DOHH2 (cell line): ENCODE measurements at regions not wholly inside any gene's neighbourhood (a gene's known extent, or its start where the extent isn't known, plus 50 kb on each side); places are given as distances from the start of the nearest gene placed in this dataset.

ENCODE experiments used
- H3F3A ChIP-seq: fragments of 200-600 bp; sonication (generic), shearing (Covaris generic); 2 replicates; pipeline ENCODE4 v1.6.0; 2016; ENCODE audit warnings: antibody characterized with exemption, mild to moderate bottlenecking; ENCODE audit not compliant: control insufficient read depth, insufficient read depth
- H3K27ac ChIP-seq: fragments of 200-600 bp; sonication (generic); 2 replicates; pipeline ENCODE4 v1.5.1; 2014; ENCODE audit warnings: low read depth, mild to moderate bottlenecking, low read length, moderate library complexity
- H3K27me3 ChIP-seq: fragments of 200-600 bp; sonication (generic); 2 replicates; pipeline ENCODE4 v1.6.1; 2014; ENCODE audit warnings: mild to moderate bottlenecking, low read length, mixed read lengths; ENCODE audit not compliant: control insufficient read depth
- H3K36me3 ChIP-seq: fragments of 200-600 bp; sonication (generic); 2 replicates; pipeline ENCODE4 v1.6.1; 2014; ENCODE audit warnings: mild to moderate bottlenecking, low read length, moderate library complexity, mixed read lengths; ENCODE audit not compliant: control insufficient read depth
- H3K4me1 ChIP-seq: fragments of 200-600 bp; sonication (generic); 2 replicates; pipeline ENCODE4 v1.6.1; 2014; ENCODE audit warnings: mild to moderate bottlenecking, low read length, mixed read lengths; ENCODE audit not compliant: control insufficient read depth
- H3K4me2 ChIP-seq: fragments of 200-600 bp; sonication (generic); 2 replicates; pipeline ENCODE4 v1.6.0; 2014; ENCODE audit warnings: mild to moderate bottlenecking, low read length, moderate library complexity
- H3K4me3 ChIP-seq: fragments of 200-600 bp; sonication (generic); 2 replicates; pipeline ENCODE4 v1.5.1; 2014; ENCODE audit warnings: mild to moderate bottlenecking, low read length, mixed read lengths
- H3K79me2 ChIP-seq: fragments of 200-600 bp; sonication (generic); 2 replicates; pipeline ENCODE4 v1.6.1; 2014; ENCODE audit warnings: mild to moderate bottlenecking, low read length, mixed read lengths; ENCODE audit not compliant: control insufficient read depth
- H3K9me2 ChIP-seq: fragments of 200-600 bp; sonication (generic); replicated peaks from 2 replicates; pipeline ENCODE4 v1.6.1; 2014; ENCODE audit warnings: mild to moderate bottlenecking, low read length, mixed read lengths; ENCODE audit not compliant: control insufficient read depth
- H3K9me3 ChIP-seq: fragments of 200-600 bp; sonication (generic); 2 replicates; pipeline ENCODE4 v1.6.1; 2014; ENCODE audit warnings: antibody characterized with exemption, low read length, mixed read lengths; ENCODE audit not compliant: control insufficient read depth, insufficient read depth
- H4K20me1 ChIP-seq: fragments of 200-600 bp; sonication (generic); 2 replicates; pipeline ENCODE4 v1.6.0; 2014; ENCODE audit warnings: low read depth, mild to moderate bottlenecking, antibody characterized with exemption, low read length, moderate library complexity; ENCODE audit not compliant: control insufficient read depth, insufficient read depth
- CTCF ChIP-seq: fragments of 200-600 bp; sonication (generic); IDR thresholded peaks from one replicate; pipeline ENCODE4 v1.5.1; 2014; ENCODE audit warnings: antibody characterized with exemption, mild to moderate bottlenecking, low read depth, low read length; ENCODE audit not compliant: poor library complexity, severe bottlenecking
- EZH2phosphoT487 ChIP-seq: fragments of 200-600 bp; sonication (generic); IDR thresholded peaks from 2 replicates; pipeline ENCODE4 v1.6.1; 2017; ENCODE audit warnings: borderline replicate concordance, mild to moderate bottlenecking, antibody characterized with exemption, low read length, moderate library complexity, mixed read lengths

DNA sequence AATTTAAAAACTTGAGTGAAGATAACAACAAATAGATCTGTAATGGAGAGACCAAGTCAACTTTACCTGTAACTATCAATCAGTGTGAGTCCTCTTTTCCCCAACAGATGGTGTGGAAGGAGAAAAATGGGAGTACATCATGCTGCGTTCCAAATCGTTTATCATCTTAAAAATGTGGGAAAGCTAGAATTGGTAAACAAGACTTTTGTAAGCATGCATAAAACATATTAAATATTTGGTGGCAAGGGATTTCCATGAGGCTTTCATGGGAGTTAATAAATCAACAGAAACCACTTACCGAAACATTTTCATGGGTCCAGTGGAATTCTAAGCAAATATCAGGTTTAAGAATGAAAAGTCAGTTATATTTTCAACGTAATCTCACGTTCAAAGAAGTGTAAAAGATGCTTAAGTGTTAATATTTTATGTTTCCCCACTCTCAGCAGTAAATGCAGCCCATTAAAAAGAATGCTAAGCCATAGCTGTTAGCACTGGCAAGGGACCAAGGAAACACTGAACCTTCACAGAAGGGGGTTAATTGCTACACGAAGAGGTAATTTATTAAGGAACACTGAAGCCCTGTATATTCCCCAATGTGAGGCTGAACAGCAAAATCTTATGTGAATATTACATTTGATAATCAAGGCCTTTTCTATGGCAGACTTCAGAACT is 117.0 kb downstream of the ZC3H11B start:
- no peaks in the 10 kb centered on the region for H3K9me2 ChIP-seq
- TF ChIP-seq CTCF (no peak), EZH2phosphoT487 (no peak)
- H3K79me2 ChIP-seq = no peaks in the 10 kb centered on the region

DNA sequence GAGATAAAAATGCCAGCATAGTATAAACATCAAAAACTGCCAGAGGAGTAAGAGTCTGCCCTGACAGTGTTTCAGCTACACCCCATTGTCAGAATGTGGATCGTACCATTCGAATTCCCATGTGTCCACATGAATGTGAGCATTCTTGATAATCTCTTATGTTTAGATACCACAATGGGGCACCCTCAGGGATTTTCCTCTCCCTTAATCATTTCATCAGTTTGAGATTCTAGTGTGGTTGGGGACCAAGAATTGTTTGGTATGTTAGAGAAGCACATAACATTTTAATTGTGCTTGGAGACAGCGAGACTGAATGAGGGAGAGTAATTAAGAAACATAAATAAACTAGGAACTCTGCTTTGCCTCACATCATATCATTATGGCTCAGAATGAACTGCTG is 120.2 kb downstream of the ZC3H11B start:
- H3K27me3 ChIP-seq = peaks cover 5% of the 10 kb centered on the region; the same call in 1 of the 2 replicates
- H3F3A ChIP-seq = no peaks in the 10 kb centered on the region
- H3K27ac ChIP-seq = no peak overlapping the region
- H3K4me1 ChIP-seq = no peaks in the 10 kb centered on the region
- no peaks in the 10 kb centered on the region for H3K36me3 ChIP-seq
- no peaks in the 10 kb centered on the region for H3K79me2 ChIP-seq
- H3K9me3 ChIP-seq = no peaks in the 10 kb centered on the region
- H3K9me2 ChIP-seq = no peaks in the 10 kb centered on the region
- H4K20me1 ChIP-seq = no peaks in the 10 kb centered on the region
- H3K4me2 ChIP-seq = no peak overlapping the region
- no peak for TF ChIP-seq EZH2phosphoT487
- no peak for TF ChIP-seq CTCF
- H3K4me3 ChIP-seq = no peak overlapping the region

More for the DNA sequence above, 117.0 kb downstream of the ZC3H11B start:
- Histone ChIP-seq H3F3A (no peaks in the 10 kb centered on the region), H3K4me2 (no peak overlapping the region), H3K4me3 (no peak overlapping the region), H3K4me1 (no peaks in the 10 kb centered on the region), H3K36me3 (no peaks in the 10 kb centered on the region), H3K27ac (no peak overlapping the region), H3K27me3 (no peaks in the 10 kb centered on the region), H4K20me1 (no peaks in the 10 kb centered on the region), H3K9me3 (no peaks in the 10 kb centered on the region)

DNA sequence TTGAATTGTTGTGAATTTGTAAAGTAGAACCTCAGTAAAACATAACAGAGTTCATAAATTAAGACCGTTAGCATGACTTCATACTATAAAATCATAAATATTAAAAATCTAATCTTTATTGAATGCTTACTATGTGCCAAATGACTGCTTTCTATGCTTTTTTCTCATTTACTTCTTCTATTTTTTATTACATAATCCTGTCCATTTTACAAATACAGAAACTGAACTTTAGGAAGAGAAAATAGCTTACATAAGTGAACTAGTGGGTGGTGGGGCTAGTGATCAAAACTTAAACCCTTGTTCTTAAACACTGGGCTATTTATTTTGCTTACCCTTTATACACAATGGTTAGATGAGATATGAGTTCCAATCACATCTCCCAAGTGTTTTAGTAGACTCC is 122.3 kb downstream of the ZC3H11B start:
- H3K27me3 ChIP-seq = peaks cover 5% of the 10 kb centered on the region; the same call in 1 of the 2 replicates
- TF ChIP-seq EZH2phosphoT487 (no peak), CTCF (no peak)

GRCh38 chr1:219489636-219490035 is 123.3 kb downstream of the ZC3H11B start:
- no peak for TF ChIP-seq CTCF
- TF ChIP-seq EZH2phosphoT487 = no peak
- Histone ChIP-seq H4K20me1 (no peaks in the 10 kb centered on the region), H3K9me3 (no peaks in the 10 kb centered on the region), H3K27ac (no peak overlapping the region), H3K9me2 (no peaks in the 10 kb centered on the region), H3K27me3 (peaks cover 5% of the 10 kb centered on the region; the same call in 1 of the 2 replicates), H3K4me2 (no peak overlapping the region), H3F3A (no peaks in the 10 kb centered on the region), H3K4me3 (no peak overlapping the region), H3K79me2 (no peaks in the 10 kb centered on the region), H3K4me1 (no peaks in the 10 kb centered on the region), H3K36me3 (no peaks in the 10 kb centered on the region)

More for the DNA sequence above, 122.3 kb downstream of the ZC3H11B start:
- H3K4me1 ChIP-seq = no peaks in the 10 kb centered on the region
- no peak overlapping the region for H3K4me3 ChIP-seq
- H3K79me2 ChIP-seq = no peaks in the 10 kb centered on the region
- no peak overlapping the region for H3K27ac ChIP-seq
- no peaks in the 10 kb centered on the region for H3K36me3 ChIP-seq
- no peak overlapping the region for H3K4me2 ChIP-seq
- H3F3A ChIP-seq = no peaks in the 10 kb centered on the region
- H3K9me3 ChIP-seq = no peaks in the 10 kb centered on the region
- no peaks in the 10 kb centered on the region for H4K20me1 ChIP-seq
- H3K9me2 ChIP-seq = no peaks in the 10 kb centered on the region
